AG04449 (cell line): ENCODE measurements at regions not wholly inside any gene's neighbourhood (a gene's known extent, or its start where the extent isn't known, plus 50 kb on each side); places are given as distances from the start of the nearest gene placed in this dataset.
"Not testable (repeated sequence)": the region's sequence is repeated elsewhere in the genome, so short reads cannot be mapped to it uniquely, and the experiment has no call there.

Experiments
- CTCF ChIA-PET: fragments of 350-600 bp; formaldehyde crosslinking; extraction: SDS; loops from one replicate; lab custom pipeline; 2021; ENCODE audit warnings: antibody characterized with exemption; lab: Yijun Ruan, JAX
- POLR2A ChIA-PET: fragments of 400-600, 350-600 bp; formaldehyde crosslinking; extraction: SDS; loops from one replicate; lab custom pipeline; 2020; ENCODE audit warnings: antibody characterized with exemption, inconsistent platforms; lab: Yijun Ruan, JAX
- DNase-seq: peaks from one replicate; pipeline ENCODE4 v3.0.0-alpha.2; 2010; ENCODE audit warnings: low read depth, low spot score
- H3K4me3 ChIP-seq: 2 replicates; pipeline ENCODE4 v1.5.1; 2011; ENCODE audit warnings: low read depth, mild to moderate bottlenecking, control low read depth, low read length
- TF ChIP-seq, protein P1 (sequence below): IDR thresholded peaks from one replicate; pipeline ENCODE4 v1.5.1; 2011; ENCODE audit warnings: mild to moderate bottlenecking, moderate library complexity, low read length, control low read depth, inconsistent platforms; ENCODE audit not compliant: insufficient read depth; ENCODE audit errors: missing control alignments

DNA sequence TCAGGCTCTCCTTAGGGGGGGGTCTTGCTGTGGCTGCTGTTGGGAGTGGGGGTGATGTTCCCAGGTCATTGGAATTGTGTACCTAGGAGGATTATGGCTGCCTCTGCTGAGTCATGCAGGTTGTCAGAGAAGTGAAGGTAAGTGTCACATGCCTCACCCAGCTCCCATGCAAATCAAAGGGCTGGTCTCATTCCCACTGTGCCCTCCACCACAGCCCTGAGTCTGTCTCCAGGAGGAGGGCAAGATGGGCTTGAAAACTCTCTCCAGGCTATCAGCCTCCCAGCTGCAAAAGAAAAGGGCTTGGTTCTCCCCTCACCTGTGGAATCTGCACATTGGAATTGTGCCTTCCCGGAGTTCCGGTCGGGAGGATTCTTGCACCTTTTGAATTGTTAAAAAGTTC, 580.5 kb downstream of the NSUN3 start:
- no peak overlapping the region for H3K4me3 ChIP-seq
- DNase-seq = no peak
- TF ChIP-seq, protein P1, sequence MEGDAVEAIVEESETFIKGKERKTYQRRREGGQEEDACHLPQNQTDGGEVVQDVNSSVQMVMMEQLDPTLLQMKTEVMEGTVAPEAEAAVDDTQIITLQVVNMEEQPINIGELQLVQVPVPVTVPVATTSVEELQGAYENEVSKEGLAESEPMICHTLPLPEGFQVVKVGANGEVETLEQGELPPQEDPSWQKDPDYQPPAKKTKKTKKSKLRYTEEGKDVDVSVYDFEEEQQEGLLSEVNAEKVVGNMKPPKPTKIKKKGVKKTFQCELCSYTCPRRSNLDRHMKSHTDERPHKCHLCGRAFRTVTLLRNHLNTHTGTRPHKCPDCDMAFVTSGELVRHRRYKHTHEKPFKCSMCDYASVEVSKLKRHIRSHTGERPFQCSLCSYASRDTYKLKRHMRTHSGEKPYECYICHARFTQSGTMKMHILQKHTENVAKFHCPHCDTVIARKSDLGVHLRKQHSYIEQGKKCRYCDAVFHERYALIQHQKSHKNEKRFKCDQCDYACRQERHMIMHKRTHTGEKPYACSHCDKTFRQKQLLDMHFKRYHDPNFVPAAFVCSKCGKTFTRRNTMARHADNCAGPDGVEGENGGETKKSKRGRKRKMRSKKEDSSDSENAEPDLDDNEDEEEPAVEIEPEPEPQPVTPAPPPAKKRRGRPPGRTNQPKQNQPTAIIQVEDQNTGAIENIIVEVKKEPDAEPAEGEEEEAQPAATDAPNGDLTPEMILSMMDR = no peak
- CTCF ChIA-PET = no interaction called here
- POLR2A ChIA-PET = no interaction called here

DNA sequence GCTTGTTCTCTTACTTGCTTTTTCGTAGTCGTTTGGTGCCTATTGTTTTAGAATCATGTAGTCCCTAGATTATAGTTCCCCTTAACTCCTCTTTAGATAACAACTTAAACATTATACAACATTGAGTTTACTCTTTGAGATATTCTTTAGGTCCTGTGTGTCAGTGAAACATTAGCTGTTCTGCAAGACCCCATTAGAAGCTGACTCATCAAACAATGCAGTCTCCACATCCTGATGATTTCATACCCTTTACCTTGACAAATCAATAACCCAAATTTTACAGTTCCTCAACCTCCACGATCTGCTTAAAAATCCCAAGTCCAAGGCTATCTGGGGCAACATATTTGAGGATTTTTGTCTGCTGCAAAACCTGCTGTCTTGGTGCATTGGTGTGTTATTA, 582.9 kb downstream of the NSUN3 start:
- ChIA-PET CTCF (no interaction called here), POLR2A (no interaction called here)
- TF ChIP-seq, protein P1 = no peak
- DNase-seq = no peak
- no peak overlapping the region for H3K4me3 ChIP-seq

DNA sequence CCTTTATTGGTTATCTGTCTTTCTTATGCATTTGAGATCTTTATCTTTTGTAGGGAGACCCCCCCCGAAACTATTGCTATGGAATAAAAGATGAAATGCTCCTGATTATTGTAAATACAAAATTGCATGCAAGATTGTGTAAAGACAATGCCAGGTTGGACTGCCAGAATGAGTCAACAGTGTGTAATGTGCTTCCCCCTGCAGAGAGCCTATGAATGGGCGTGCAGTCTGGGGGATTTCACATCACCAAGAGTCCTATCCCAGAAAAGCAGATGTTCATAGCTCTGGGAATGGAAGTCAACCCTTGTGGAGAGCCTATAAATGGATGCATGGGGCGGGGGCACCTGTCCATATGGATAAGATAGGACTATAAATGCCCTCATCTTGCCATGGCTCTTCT, 584.3 kb downstream of the NSUN3 start:
- TF ChIP-seq, protein P1 = no peak
- no peak overlapping the region for H3K4me3 ChIP-seq
- POLR2A ChIA-PET = no interaction called here
- DNase-seq = no peak
- CTCF ChIA-PET = no interaction called here

DNA sequence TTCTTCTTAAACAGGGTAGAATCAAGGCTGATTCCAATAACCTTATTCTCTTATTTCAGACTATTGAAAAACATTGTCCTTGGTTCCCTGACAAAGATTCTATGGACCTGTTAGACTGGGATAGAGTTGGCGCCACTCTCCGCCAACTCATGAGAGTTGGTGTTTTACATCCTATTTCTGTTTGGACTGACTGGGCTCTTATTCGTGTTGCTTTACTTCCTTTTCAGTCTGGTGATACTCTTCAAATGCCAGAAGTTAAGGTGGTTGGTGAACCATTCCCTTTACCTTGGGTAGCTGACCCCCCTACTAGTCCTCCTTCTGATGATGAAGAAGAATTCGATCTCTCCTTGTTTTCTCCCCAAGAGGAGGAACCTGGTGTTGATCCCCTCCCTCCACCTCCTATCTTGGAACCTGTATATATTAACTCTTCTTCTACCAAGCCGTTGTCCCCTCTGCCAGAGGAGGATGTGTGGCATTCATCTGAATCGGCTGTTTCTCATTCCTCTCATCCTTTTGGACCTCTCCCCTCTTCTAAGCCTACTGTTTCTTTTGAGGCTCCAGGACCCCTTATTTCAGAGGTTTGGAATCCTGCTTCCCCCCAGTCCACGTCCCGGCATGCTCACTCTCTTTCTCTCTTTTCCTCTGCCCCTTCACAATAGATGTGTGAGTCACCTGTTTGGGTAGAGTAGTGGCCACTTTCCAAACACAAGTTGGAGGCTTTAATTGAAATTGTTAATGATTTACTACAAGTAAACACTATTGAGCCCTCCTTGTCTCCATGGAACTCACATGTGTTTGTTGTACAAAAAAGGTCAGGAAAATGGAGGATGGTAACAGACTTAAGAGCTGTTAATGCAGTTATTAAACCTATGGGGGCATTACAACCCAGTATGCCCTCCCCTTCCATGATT, 585.7 kb downstream of the NSUN3 start:
- POLR2A ChIA-PET, CTCF ChIA-PET, H3K4me3 ChIP-seq, DNase-seq: not testable (repeated sequence)

DNA sequence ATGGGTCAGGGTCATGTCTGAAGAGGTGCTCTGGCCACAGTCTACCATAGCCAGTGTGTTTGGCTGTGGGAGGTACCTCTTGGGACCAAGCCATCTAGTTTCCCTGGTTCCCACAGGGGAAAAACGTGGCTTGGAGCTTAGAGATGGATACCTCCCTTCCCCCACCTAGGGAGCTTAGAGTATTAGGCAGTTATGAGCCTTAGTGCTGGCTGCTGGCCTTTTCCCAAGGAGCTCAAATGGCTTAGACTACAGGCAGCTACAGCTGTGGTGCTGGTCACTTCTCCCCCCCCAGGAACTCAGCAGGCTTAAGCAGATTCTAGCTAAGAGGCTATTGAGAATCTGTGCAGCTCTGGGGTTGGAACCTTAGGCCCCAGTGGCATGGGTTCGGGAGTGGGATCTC, 591.2 kb downstream of the NSUN3 start:
- no peak for DNase-seq
- no peak overlapping the region for H3K4me3 ChIP-seq
- CTCF ChIA-PET = no interaction called here
- POLR2A ChIA-PET = no interaction called here
- TF ChIP-seq, protein P1 = no peak

DNA sequence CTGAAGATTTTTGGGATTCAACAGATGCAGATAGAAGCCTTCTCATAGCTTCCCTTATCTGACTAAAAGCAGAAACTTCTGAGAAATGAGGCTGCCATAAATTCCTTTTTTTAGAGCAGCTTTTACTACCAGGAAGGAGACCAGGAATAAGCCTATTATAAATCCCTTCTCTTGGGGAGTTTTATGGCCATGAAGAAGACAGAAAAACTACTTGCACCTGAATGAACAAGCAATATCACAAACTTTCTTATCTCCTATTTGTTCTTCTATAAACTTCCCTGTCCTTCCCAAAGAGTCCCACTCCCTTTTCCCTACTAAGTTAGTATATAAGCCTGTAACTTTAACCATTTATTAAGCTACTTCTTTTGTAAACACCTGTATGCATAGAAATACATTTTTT, 603.1 kb downstream of the NSUN3 start:
- no peak for DNase-seq
- ChIA-PET POLR2A (no interaction called here), CTCF (no interaction called here)
- TF ChIP-seq, protein P1 = no peak
- H3K4me3 ChIP-seq = no peak overlapping the region

DNA sequence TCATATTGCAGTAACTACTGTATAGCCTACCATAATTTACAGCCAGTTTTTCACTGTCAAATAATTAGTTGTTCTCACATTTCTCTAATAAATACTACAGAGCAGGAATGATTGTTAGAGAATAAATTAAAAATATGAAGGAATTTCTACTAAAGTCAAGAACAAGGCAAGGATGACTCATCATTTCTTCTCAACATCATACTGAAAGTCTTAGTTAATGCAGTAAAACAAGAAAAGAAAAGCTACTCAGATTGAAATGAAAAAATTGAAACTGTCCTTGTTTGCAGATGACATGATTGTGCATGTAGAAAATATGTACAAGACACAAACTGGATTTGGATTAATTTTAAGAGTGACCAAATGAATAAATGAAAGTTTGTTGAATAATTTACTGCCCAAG, 608.2 kb downstream of the NSUN3 start:
- TF ChIP-seq, protein P1 = no peak
- POLR2A ChIA-PET = no interaction called here

More for the DNA sequence above, 608.2 kb downstream of the NSUN3 start:
- DNase-seq = no peak
- no peak overlapping the region for H3K4me3 ChIP-seq
- CTCF ChIA-PET = no interaction called here
